ENCODE measurements at regions not wholly inside any gene's neighbourhood (a gene's known extent, or its start where the extent isn't known, plus 50 kb on each side); places are given as distances from the start of the nearest gene placed in this dataset.

GRCh38 chr6:139894271-139894670, 519.8 kb upstream of the CITED2 start:
- Mint-ChIP-seq H3K4me3 (no peak overlapping the region), H3K27me3 (peaks cover 4% of the 10 kb centered on the region), H3K4me1 (no peaks in the 10 kb centered on the region), H3K27ac (no peak overlapping the region), H3K9me3 (no peaks in the 10 kb centered on the region), H3K36me3 (no peaks in the 10 kb centered on the region)
- DNase-seq: no peak
- Histone ChIP-seq H3K4me1 (ENCODE audit: control insufficient read depth, insufficient read depth, low read length, poor library complexity, severe bottlenecking) (no peaks in the 10 kb centered on the region), H3K27ac (ENCODE audit: insufficient read depth, low read length, poor library complexity, severe bottlenecking) (no peak overlapping the region), H3K36me3 (ENCODE audit: control insufficient read depth, insufficient read depth, low read length) (no peaks in the 10 kb centered on the region), H3K27me3 (ENCODE audit: control insufficient read depth, insufficient read depth, low read length) (no peaks in the 10 kb centered on the region), H3K4me3 (ENCODE audit: low read depth, low read length) (no peak overlapping the region), H3K9me3 (ENCODE audit: control insufficient read depth in 2 of 2, low read length in 2 of 2) (no peaks in the 10 kb centered on the region)
- ATAC-seq (ENCODE audit: low read depth in 2 of 2): no peak

DNA sequence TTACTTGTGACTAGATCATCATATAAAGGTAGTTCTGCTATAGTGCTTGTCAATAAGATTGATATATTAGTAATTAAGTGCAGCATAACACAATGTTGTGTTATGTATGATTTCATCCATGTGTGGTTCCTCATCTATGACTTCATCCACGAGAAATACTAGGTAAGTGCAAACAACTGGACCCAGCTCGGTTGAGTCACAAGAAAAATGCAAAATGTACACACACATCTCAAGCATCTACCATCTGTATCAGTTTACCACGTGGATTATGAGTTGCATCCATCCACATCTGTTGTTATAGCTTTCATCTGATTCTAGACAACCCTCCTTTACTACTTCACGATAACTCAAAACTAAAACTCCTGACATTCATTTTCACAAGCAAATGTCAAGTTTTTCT, 517.0 kb upstream of the CITED2 start:
- ATAC-seq (ENCODE audit: low read depth in 2 of 2): no peak
- no peak overlapping the region for H3K27ac Mint-ChIP-seq
- no peaks in the 10 kb centered on the region for H3K36me3 Mint-ChIP-seq
- Histone ChIP-seq H3K9me3 (ENCODE audit: control insufficient read depth in 2 of 2, low read length in 2 of 2) (no peaks in the 10 kb centered on the region), H3K4me3 (ENCODE audit: low read depth, low read length) (no peak overlapping the region), H3K4me1 (ENCODE audit: control insufficient read depth, insufficient read depth, low read length, poor library complexity, severe bottlenecking) (no peaks in the 10 kb centered on the region), H3K36me3 (ENCODE audit: control insufficient read depth, insufficient read depth, low read length) (no peaks in the 10 kb centered on the region), H3K27me3 (ENCODE audit: control insufficient read depth, insufficient read depth, low read length) (no peaks in the 10 kb centered on the region), H3K27ac (ENCODE audit: insufficient read depth, low read length, poor library complexity, severe bottlenecking) (no peak overlapping the region)
- H3K4me3 Mint-ChIP-seq: no peak overlapping the region
- H3K9me3 Mint-ChIP-seq: no peaks in the 10 kb centered on the region
- DNase-seq: no peak
- H3K27me3 Mint-ChIP-seq: peaks cover 5% of the 10 kb centered on the region
- H3K4me1 Mint-ChIP-seq: no peaks in the 10 kb centered on the region

DNA sequence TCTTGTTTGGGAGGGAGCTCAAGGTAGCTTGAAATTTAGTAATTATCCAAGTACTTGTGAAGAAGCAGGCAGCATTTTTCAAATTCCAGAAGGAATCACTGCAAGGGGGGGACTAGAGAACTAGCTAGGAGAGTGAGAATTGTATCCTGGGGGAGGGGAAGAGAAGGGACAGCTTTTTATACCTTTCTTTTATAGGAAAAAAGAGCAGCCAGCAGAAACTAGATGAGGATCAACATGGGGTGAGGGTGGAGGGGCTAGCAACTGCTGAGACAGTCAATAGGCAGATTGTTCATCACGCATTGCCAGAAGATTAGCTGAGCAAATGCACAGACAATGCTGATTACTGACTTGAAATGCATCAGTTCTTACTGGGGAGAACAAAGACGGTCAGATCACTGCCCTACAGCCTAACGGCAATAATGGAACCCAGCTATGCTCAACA, 514.3 kb upstream of the CITED2 start:
- DNase-seq (no peak), ATAC-seq (ENCODE audit: low read depth in 2 of 2) (no peak)
- H3K27ac ChIP-seq (ENCODE audit: insufficient read depth, low read length, poor library complexity, severe bottlenecking): no peak overlapping the region
- Mint-ChIP-seq H3K9me3 (no peaks in the 10 kb centered on the region), H3K4me3 (no peak overlapping the region), H3K27me3 (peaks cover 5% of the 10 kb centered on the region), H3K36me3 (no peaks in the 10 kb centered on the region), H3K4me1 (no peaks in the 10 kb centered on the region), H3K27ac (no peak overlapping the region)
- H3K9me3 ChIP-seq (ENCODE audit: control insufficient read depth in 2 of 2, low read length in 2 of 2): no peaks in the 10 kb centered on the region
- H3K4me3 ChIP-seq (ENCODE audit: low read depth, low read length): no peak overlapping the region
- no peaks in the 10 kb centered on the region for H3K4me1 ChIP-seq (ENCODE audit: control insufficient read depth, insufficient read depth, low read length, poor library complexity, severe bottlenecking)
- H3K27me3 ChIP-seq (ENCODE audit: control insufficient read depth, insufficient read depth, low read length): no peaks in the 10 kb centered on the region
- H3K36me3 ChIP-seq (ENCODE audit: control insufficient read depth, insufficient read depth, low read length): no peaks in the 10 kb centered on the region

GRCh38 chr6:139887275-139887674, 512.8 kb upstream of the CITED2 start:
- no peak overlapping the region for H3K27ac Mint-ChIP-seq
- no peak for ATAC-seq (ENCODE audit: low read depth in 2 of 2)

DNA sequence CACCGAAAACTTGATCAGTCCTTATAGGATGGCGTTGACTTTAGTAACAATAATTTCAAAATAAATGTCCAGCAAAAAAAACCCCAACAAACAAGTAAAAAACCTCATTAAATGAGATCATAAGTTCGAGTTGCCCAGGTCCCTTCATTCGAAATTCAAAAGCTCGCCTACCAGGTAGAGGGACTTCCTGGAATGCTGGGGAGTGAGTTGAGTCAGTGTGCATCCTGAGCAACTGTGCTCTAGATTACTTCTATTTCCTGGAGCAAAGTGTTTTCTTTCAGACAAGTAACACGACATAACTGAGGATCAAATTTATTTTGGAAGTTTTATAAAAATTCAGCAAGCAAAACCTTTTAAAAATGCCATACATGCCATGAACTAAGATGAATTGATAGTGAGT, 511.9 kb upstream of the CITED2 start:
- H3K36me3 ChIP-seq (ENCODE audit: control insufficient read depth, insufficient read depth, low read length): no peaks in the 10 kb centered on the region
- Mint-ChIP-seq H3K27me3 (peaks cover 5% of the 10 kb centered on the region), H3K4me1 (no peaks in the 10 kb centered on the region), H3K4me3 (no peak overlapping the region), H3K9me3 (no peaks in the 10 kb centered on the region), H3K36me3 (no peaks in the 10 kb centered on the region), H3K27ac (no peak overlapping the region)
- no peak overlapping the region for H3K4me3 ChIP-seq (ENCODE audit: low read depth, low read length)
- ATAC-seq (ENCODE audit: low read depth in 2 of 2) (no peak), DNase-seq (no peak)
- no peak overlapping the region for H3K27ac ChIP-seq (ENCODE audit: insufficient read depth, low read length, poor library complexity, severe bottlenecking)
- H3K4me1 ChIP-seq (ENCODE audit: control insufficient read depth, insufficient read depth, low read length, poor library complexity, severe bottlenecking): no peaks in the 10 kb centered on the region
- no peaks in the 10 kb centered on the region for H3K9me3 ChIP-seq (ENCODE audit: control insufficient read depth in 2 of 2, low read length in 2 of 2)
- H3K27me3 ChIP-seq (ENCODE audit: control insufficient read depth, insufficient read depth, low read length): no peaks in the 10 kb centered on the region

More at GRCh38 chr6:139887275-139887674, 512.8 kb upstream of the CITED2 start:
- Histone ChIP-seq H3K27ac (ENCODE audit: insufficient read depth, low read length, poor library complexity, severe bottlenecking) (no peak overlapping the region), H3K9me3 (ENCODE audit: control insufficient read depth in 2 of 2, low read length in 2 of 2) (no peaks in the 10 kb centered on the region), H3K36me3 (ENCODE audit: control insufficient read depth, insufficient read depth, low read length) (no peaks in the 10 kb centered on the region), H3K27me3 (ENCODE audit: control insufficient read depth, insufficient read depth, low read length) (no peaks in the 10 kb centered on the region), H3K4me3 (ENCODE audit: low read depth, low read length) (no peak overlapping the region), H3K4me1 (ENCODE audit: control insufficient read depth, insufficient read depth, low read length, poor library complexity, severe bottlenecking) (no peaks in the 10 kb centered on the region)
- Mint-ChIP-seq H3K27me3 (peaks cover 5% of the 10 kb centered on the region), H3K36me3 (no peaks in the 10 kb centered on the region), H3K9me3 (no peaks in the 10 kb centered on the region), H3K4me1 (no peaks in the 10 kb centered on the region), H3K4me3 (no peak overlapping the region)
- no peak for DNase-seq

- peaks cover 5% of the 10 kb centered on the region for H3K27me3 Mint-ChIP-seq
- H3K9me3 Mint-ChIP-seq: no peaks in the 10 kb centered on the region
- H3K4me1 Mint-ChIP-seq: no peaks in the 10 kb centered on the region
- no peak overlapping the region for H3K27ac Mint-ChIP-seq
- no peaks in the 10 kb centered on the region for H3K36me3 Mint-ChIP-seq
- H3K27ac ChIP-seq (ENCODE audit: insufficient read depth, low read length, poor library complexity, severe bottlenecking): no peak overlapping the region
- ATAC-seq (ENCODE audit: low read depth in 2 of 2) (no peak), DNase-seq (no peak)
- H3K4me3 ChIP-seq (ENCODE audit: low read depth, low read length): no peak overlapping the region
- no peaks in the 10 kb centered on the region for H3K9me3 ChIP-seq (ENCODE audit: control insufficient read depth in 2 of 2, low read length in 2 of 2)
- no peaks in the 10 kb centered on the region for H3K4me1 ChIP-seq (ENCODE audit: control insufficient read depth, insufficient read depth, low read length, poor library complexity, severe bottlenecking)
- no peaks in the 10 kb centered on the region for H3K27me3 ChIP-seq (ENCODE audit: control insufficient read depth, insufficient read depth, low read length)
- no peaks in the 10 kb centered on the region for H3K36me3 ChIP-seq (ENCODE audit: control insufficient read depth, insufficient read depth, low read length)
- no peak overlapping the region for H3K4me3 Mint-ChIP-seq
These were observed 511.5 kb upstream of the CITED2 start for GRCh38 chr6:139885909-139886308.

DNA sequence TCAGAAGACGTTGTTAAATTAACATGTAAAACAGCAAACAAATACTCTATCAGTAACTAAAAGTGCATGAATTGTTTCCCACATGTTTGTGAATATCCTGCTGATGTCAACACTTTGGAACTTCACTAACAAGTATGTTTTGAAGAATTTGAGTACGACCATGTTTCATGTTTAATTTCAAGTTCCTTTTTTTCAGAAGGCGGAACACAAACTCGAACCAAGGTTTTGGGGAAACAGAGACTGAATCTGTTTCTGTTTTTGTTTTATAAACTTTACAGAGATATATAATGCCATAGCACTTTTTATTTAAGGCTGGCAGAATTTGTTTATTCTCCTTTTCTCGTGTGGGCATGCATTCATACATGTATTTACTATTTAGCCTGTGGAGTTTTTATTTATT, 509.3 kb upstream of the CITED2 start:
- Histone ChIP-seq H3K4me1 (ENCODE audit: control insufficient read depth, insufficient read depth, low read length, poor library complexity, severe bottlenecking) (no peaks in the 10 kb centered on the region), H3K36me3 (ENCODE audit: control insufficient read depth, insufficient read depth, low read length) (no peaks in the 10 kb centered on the region), H3K9me3 (ENCODE audit: control insufficient read depth in 2 of 2, low read length in 2 of 2) (no peaks in the 10 kb centered on the region), H3K4me3 (ENCODE audit: low read depth, low read length) (no peak overlapping the region), H3K27ac (ENCODE audit: insufficient read depth, low read length, poor library complexity, severe bottlenecking) (no peak overlapping the region), H3K27me3 (ENCODE audit: control insufficient read depth, insufficient read depth, low read length) (peaks cover 2% of the 10 kb centered on the region)
- Mint-ChIP-seq H3K4me1 (no peaks in the 10 kb centered on the region), H3K9me3 (no peaks in the 10 kb centered on the region), H3K36me3 (no peaks in the 10 kb centered on the region), H3K27me3 (peaks cover 5% of the 10 kb centered on the region), H3K4me3 (no peak overlapping the region), H3K27ac (no peak overlapping the region)
- DNase-seq (no peak), ATAC-seq (ENCODE audit: low read depth in 2 of 2) (no peak)

GRCh38 chr6:139882977-139883728, 508.7 kb upstream of the CITED2 start:
- no peak overlapping the region for H3K27ac Mint-ChIP-seq
- DNase-seq: no peak
- H3K36me3 Mint-ChIP-seq: no peaks in the 10 kb centered on the region
- no peak overlapping the region for H3K4me3 ChIP-seq (ENCODE audit: low read depth, low read length)
- H3K4me3 Mint-ChIP-seq: no peak overlapping the region
- H3K36me3 ChIP-seq (ENCODE audit: control insufficient read depth, insufficient read depth, low read length): no peaks in the 10 kb centered on the region
- H3K27me3 ChIP-seq (ENCODE audit: control insufficient read depth, insufficient read depth, low read length): peaks cover 2% of the 10 kb centered on the region
- no peaks in the 10 kb centered on the region for H3K4me1 ChIP-seq (ENCODE audit: control insufficient read depth, insufficient read depth, low read length, poor library complexity, severe bottlenecking)
- no peaks in the 10 kb centered on the region for H3K27me3 Mint-ChIP-seq
- no peaks in the 10 kb centered on the region for H3K9me3 ChIP-seq (ENCODE audit: control insufficient read depth in 2 of 2, low read length in 2 of 2)
- H3K9me3 Mint-ChIP-seq: no peaks in the 10 kb centered on the region
- no peak for ATAC-seq (ENCODE audit: low read depth in 2 of 2)
- no peak overlapping the region for H3K27ac ChIP-seq (ENCODE audit: insufficient read depth, low read length, poor library complexity, severe bottlenecking)
- H3K4me1 Mint-ChIP-seq: no peaks in the 10 kb centered on the region

All from CD4-positive, CD25-positive, alpha-beta regulatory T cell (primary cell).